Nephron progenitor cell (in vitro differentiated cells): ENCODE measurements at regions not wholly inside any gene's neighbourhood (a gene's known extent, or its start where the extent isn't known, plus 50 kb on each side); places are given as distances from the start of the nearest gene placed in this dataset.

Experiments used
- DNase-seq: peaks from one replicate; pipeline ENCODE4 v3.0.0; 2021
- H3K27ac Mint-ChIP-seq: 2 replicates; pipeline ENCODE4 v1.8.0; 2021; ENCODE audit warnings: mild to moderate bottlenecking, moderate library complexity, mixed read lengths
- H3K27me3 Mint-ChIP-seq: 2 replicates; pipeline ENCODE4 v1.8.0; 2021; ENCODE audit warnings: mild to moderate bottlenecking, low read depth, mixed read lengths; ENCODE audit not compliant: poor library complexity
- H3K36me3 Mint-ChIP-seq: 2 replicates; pipeline ENCODE4 v1.8.0; 2021; ENCODE audit warnings: low read depth, mixed read lengths
- H3K4me1 Mint-ChIP-seq: 2 replicates; pipeline ENCODE4 v1.8.0; 2021; ENCODE audit warnings: mixed read lengths
- H3K4me3 Mint-ChIP-seq: 2 replicates; pipeline ENCODE4 v1.8.0; 2021; ENCODE audit warnings: mild to moderate bottlenecking, moderate library complexity, mixed read lengths
- H3K9me3 Mint-ChIP-seq: 2 replicates; pipeline ENCODE4 v1.8.0; 2021; ENCODE audit warnings: mild to moderate bottlenecking, moderate library complexity, mixed read lengths
- TF ChIP-seq, protein P1 (sequence below): fragments of 200-600 bp; sonication (generic); IDR thresholded peaks from 2 replicates; pipeline ENCODE4 v1.5.0; 2021; ENCODE audit warnings: antibody characterized with exemption

DNA sequence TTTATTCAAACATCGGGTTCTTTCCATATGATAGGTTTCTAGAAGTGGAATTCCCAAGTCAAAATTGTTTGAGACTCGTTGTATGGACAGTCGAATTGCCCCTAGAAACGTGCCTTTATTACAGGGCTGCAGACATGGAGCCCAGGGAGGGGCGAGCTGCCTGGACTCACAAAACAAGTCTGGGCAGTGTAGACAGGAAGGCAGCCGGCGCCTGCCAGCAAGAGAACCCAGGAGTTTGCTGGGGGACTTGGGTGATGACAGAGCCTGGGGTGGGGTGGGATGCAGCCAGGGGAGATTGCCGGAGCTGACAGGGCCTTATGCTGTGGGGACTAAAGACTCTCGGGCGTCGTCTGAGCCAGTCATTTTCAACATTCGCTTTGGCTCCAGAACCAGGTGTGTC is 107.4 kb upstream of the MSX1 start:
- Mint-ChIP-seq H3K9me3 (peaks cover 12% of the 10 kb centered on the region), H3K27me3 (peaks cover 7% of the 10 kb centered on the region), H3K36me3 (peaks cover 4% of the 10 kb centered on the region), H3K27ac (peak overlapping the region; percentile 91), H3K4me3 (peak overlapping the region; percentile 61), H3K4me1 (peaks cover 92% of the 10 kb centered on the region)
- TF ChIP-seq, protein P1, sequence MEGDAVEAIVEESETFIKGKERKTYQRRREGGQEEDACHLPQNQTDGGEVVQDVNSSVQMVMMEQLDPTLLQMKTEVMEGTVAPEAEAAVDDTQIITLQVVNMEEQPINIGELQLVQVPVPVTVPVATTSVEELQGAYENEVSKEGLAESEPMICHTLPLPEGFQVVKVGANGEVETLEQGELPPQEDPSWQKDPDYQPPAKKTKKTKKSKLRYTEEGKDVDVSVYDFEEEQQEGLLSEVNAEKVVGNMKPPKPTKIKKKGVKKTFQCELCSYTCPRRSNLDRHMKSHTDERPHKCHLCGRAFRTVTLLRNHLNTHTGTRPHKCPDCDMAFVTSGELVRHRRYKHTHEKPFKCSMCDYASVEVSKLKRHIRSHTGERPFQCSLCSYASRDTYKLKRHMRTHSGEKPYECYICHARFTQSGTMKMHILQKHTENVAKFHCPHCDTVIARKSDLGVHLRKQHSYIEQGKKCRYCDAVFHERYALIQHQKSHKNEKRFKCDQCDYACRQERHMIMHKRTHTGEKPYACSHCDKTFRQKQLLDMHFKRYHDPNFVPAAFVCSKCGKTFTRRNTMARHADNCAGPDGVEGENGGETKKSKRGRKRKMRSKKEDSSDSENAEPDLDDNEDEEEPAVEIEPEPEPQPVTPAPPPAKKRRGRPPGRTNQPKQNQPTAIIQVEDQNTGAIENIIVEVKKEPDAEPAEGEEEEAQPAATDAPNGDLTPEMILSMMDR = no peak
- no peak for DNase-seq

DNA sequence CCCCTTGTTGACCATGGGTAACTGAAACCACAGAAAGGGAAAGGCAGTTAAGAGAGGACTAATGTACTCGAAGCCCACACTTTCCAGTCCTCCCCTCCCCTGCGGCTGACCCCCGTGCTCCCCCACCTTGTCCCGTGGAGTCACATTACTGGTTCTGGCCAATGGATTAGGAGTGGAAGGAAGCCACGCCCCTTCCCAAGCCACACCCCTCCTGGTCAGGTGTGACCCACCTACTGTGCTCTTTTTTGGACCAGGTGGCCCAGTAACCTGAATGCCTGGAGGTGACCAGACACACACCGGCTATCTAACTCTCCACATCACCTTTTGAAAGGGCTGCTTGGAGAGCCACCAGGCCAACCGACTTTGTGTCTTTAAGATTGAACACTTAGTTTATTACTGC is 109.3 kb upstream of the MSX1 start:
- Mint-ChIP-seq H3K4me3 (no peak overlapping the region), H3K4me1 (peaks cover 73% of the 10 kb centered on the region), H3K27ac (no peak overlapping the region), H3K36me3 (peaks cover 20% of the 10 kb centered on the region), H3K27me3 (peaks cover 10% of the 10 kb centered on the region), H3K9me3 (peaks cover 30% of the 10 kb centered on the region)
- DNase-seq = no peak
- TF ChIP-seq, protein P1 = no peak

DNA sequence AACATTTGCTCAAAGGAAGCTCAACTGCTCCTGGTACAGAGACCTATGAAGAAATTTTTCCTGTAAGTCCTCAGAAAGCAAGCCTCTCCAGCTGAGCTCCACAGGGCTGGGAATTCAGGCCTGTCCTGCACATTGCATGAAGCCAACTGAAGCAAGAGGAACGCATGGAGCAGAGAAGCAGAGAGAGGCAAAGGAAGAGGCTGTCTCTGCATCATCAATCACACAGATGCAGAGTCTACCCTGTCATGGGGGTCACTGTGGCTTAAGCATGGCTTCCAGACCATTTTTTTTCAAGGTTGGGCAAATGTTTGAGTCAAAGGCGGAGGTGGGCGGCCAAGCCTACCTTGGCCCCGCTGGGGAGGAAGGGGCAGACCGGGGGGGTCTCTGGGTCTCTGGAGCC is 110.3 kb upstream of the MSX1 start:
- H3K27me3 Mint-ChIP-seq = peaks cover 13% of the 10 kb centered on the region
- H3K9me3 Mint-ChIP-seq = peaks cover 41% of the 10 kb centered on the region
- TF ChIP-seq, protein P1 = no peak
- DNase-seq = peak; percentile 31
- peak overlapping the region; percentile 55 for H3K4me3 Mint-ChIP-seq
- peaks cover 24% of the 10 kb centered on the region for H3K36me3 Mint-ChIP-seq
- H3K4me1 Mint-ChIP-seq = peaks cover 63% of the 10 kb centered on the region
- H3K27ac Mint-ChIP-seq = peak overlapping the region; percentile 6

DNA sequence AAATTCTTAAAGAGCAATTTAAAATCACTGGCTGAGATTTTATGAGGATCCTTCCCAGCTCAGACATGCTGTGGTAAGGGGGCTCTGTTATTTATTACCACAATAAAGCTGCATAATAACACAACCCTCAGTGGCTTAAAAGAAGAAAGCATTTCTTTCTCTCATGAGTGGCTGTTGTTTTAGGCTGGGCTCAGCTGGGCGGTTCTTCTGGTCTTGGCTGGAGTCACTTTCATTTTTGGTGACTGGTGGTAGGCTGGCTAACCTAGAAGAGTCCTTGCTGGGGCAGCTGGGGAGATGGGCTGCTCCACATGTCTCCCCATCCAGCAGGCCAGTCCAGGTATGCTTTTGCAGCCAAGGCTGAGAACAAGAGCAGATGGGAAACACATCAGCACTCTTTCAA is 113.0 kb upstream of the MSX1 start:
- peaks cover 36% of the 10 kb centered on the region for H3K4me1 Mint-ChIP-seq
- no peak overlapping the region for H3K27ac Mint-ChIP-seq
- no peak overlapping the region for H3K4me3 Mint-ChIP-seq
- no peak for DNase-seq
- peaks cover 18% of the 10 kb centered on the region for H3K27me3 Mint-ChIP-seq
- TF ChIP-seq, protein P1 = no peak
- peaks cover 41% of the 10 kb centered on the region for H3K9me3 Mint-ChIP-seq
- H3K36me3 Mint-ChIP-seq = peaks cover 24% of the 10 kb centered on the region

DNA sequence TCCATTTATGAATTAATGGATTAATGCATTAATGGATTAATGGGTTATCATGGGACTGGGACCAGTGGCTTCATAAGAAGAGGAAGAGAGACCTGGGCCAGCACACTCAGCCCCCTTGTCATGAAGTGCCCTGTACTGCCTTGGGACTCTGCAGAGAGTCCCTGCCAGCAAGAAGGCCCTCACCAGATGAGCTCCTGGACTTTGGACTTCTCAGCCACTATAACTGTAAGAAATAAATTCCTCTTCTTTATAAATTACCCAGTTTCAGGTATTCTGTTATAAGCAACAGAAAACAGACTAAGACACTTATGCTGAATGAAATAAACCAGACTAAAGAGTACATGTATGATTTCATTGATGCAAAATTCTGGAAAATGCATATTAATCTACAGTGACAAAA is 119.4 kb upstream of the MSX1 start:
- Mint-ChIP-seq H3K27me3 (peaks cover 12% of the 10 kb centered on the region), H3K36me3 (peaks cover 12% of the 10 kb centered on the region), H3K27ac (no peak overlapping the region), H3K4me1 (peaks cover 17% of the 10 kb centered on the region), H3K4me3 (no peak overlapping the region), H3K9me3 (peaks cover 12% of the 10 kb centered on the region)
- no peak for DNase-seq
- TF ChIP-seq, protein P1 = no peak

DNA sequence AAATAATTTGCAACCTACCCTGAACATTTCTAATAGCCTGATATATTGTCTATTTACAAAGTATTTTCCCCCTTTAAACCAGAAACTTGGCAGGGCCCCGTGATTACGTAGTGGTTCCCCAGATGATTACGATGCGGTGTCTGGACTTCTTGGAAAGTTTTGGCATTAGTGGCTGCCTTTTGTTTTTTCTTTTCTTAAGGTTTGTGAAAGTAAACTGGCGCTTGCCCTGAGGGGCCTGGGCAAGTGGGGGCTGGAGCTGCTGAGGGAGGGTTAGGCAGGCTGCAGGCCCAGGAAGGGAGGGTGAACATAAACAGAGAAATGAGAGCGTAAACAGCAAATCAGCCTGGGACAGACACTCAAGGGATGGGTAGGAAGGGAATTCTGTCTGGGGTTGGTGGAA is 123.6 kb upstream of the MSX1 start:
- Mint-ChIP-seq H3K4me1 (peaks cover 27% of the 10 kb centered on the region), H3K27ac (peak overlapping the region; percentile 80), H3K36me3 (peaks cover 7% of the 10 kb centered on the region), H3K9me3 (peaks cover 3% of the 10 kb centered on the region), H3K4me3 (no peak overlapping the region), H3K27me3 (peaks cover 15% of the 10 kb centered on the region)
- TF ChIP-seq, protein P1 = no peak
- no peak for DNase-seq
